Activated CD8-positive, alpha-beta T cell treated with anti-CD3 and anti-CD28 coated beads for 36 hours (primary cell): ENCODE measurements at regions not wholly inside any gene's neighbourhood (a gene's known extent, or its start where the extent isn't known, plus 50 kb on each side); places are given as distances from the start of the nearest gene placed in this dataset.
"Not testable (repeated sequence)": the region's sequence is repeated elsewhere in the genome, so short reads cannot be mapped to it uniquely, and the experiment has no call there.

Experiments used
- ATAC-seq: fragments of 200-7000 bp; cut with Tn5 transposase; one replicate; pipeline ENCODE4 v1.10.0; 2021; ENCODE audit warnings: mild to moderate bottlenecking, moderate library complexity
- CTCF ChIA-PET: fragments of 350-600 bp; sonication (Branson Sonifier 250); formaldehyde crosslinking; loops from one replicate; lab custom pipeline; 2021; ENCODE audit warnings: antibody characterized with exemption; lab: Charles Lee
- POLR2A ChIA-PET: fragments of 350-600 bp; sonication (Branson Sonifier 250); formaldehyde crosslinking; loops from one replicate; lab custom pipeline; 2021; ENCODE audit warnings: antibody characterized with exemption; lab: Charles Lee
- DNase-seq: peaks from one replicate; pipeline ENCODE4 v3.0.0-alpha.2; 2020
- H3K27ac Mint-ChIP-seq: one replicate; pipeline ENCODE4 v1.8.0; 2021; ENCODE audit warnings: mild to moderate bottlenecking, mixed read lengths
- H3K27me3 Mint-ChIP-seq: one replicate; pipeline ENCODE4 v1.8.0; 2021; ENCODE audit warnings: mixed read lengths
- H3K36me3 Mint-ChIP-seq: one replicate; pipeline ENCODE4 v1.8.0; 2021; ENCODE audit warnings: low read depth, mixed read lengths
- H3K4me1 Mint-ChIP-seq: one replicate; pipeline ENCODE4 v1.8.0; 2021; ENCODE audit warnings: low read depth, mixed read lengths
- H3K4me3 Mint-ChIP-seq: one replicate; pipeline ENCODE4 v1.8.0; 2021; ENCODE audit warnings: mild to moderate bottlenecking, moderate library complexity, mixed read lengths
- H3K9me3 Mint-ChIP-seq: one replicate; pipeline ENCODE4 v1.8.0; 2021; ENCODE audit warnings: mixed read lengths
- intact Hi-C: fragments of 100-400 bp; cut with micrococcal nuclease; formaldehyde crosslinking; loops from one replicate; pipeline ENCODE4 v1.10.0; 2022
- TF ChIP-seq, protein P1 (sequence below): fragments of 200-600 bp; IDR thresholded peaks from one replicate; pipeline ENCODE4 v1.8.0; 2022; ENCODE audit warnings: antibody characterized with exemption, mild to moderate bottlenecking

DNA sequence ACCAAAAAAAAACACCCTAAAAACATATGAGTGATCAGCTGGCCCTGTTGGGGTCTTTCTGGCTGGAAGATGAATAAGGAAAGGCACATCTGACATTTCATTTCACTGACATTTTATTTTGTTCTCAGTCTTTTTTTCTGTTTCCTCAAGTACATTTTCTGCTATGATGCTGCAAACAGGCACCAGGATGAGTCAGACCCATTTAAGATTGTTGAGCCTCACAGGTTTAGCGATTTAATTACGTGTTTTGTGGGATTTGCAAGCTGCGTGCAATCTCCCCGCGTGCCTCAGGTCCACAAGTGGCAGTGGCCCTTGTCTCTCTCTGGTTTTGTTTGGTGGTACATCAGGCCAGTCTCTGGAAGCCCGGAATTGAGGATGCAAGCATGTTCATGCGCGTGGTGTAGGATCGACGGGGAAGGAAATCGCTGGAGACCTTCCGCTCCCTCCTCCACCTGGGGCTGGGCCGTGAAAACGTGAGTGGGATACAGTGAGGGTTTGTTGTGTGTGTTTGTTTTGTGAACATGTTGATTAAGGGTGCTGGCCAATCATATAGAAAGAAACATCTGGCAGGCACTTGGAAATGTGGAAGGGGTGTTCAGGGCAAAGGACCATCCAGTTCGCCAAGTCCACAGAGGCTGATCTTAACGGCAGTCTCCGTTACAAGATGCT, 120.2 kb upstream of the ZNF516 start:
- Mint-ChIP-seq H3K9me3 (no peaks in the 10 kb centered on the region), H3K36me3 (no peaks in the 10 kb centered on the region), H3K27ac (no peak overlapping the region), H3K4me3 (no peak overlapping the region), H3K4me1 (peaks cover 4% of the 10 kb centered on the region), H3K27me3 (peaks cover 16% of the 10 kb centered on the region)
- ChIA-PET CTCF (interaction anchor here (0.6 kb wide), 1 partner anchor 50 kb away, joined by 3 read pairs; no protein-coding TSS in a partner anchor), POLR2A (interaction anchor here (0.6 kb wide), 1 partner anchor 292 kb away, joined by 3 read pairs; no protein-coding TSS in a partner anchor)
- intact Hi-C loops = no loop called here
- ATAC-seq = no peak
- TF ChIP-seq, protein P1, sequence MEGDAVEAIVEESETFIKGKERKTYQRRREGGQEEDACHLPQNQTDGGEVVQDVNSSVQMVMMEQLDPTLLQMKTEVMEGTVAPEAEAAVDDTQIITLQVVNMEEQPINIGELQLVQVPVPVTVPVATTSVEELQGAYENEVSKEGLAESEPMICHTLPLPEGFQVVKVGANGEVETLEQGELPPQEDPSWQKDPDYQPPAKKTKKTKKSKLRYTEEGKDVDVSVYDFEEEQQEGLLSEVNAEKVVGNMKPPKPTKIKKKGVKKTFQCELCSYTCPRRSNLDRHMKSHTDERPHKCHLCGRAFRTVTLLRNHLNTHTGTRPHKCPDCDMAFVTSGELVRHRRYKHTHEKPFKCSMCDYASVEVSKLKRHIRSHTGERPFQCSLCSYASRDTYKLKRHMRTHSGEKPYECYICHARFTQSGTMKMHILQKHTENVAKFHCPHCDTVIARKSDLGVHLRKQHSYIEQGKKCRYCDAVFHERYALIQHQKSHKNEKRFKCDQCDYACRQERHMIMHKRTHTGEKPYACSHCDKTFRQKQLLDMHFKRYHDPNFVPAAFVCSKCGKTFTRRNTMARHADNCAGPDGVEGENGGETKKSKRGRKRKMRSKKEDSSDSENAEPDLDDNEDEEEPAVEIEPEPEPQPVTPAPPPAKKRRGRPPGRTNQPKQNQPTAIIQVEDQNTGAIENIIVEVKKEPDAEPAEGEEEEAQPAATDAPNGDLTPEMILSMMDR = no peak
- DNase-seq = no peak

GRCh38 chr18:76613755-76614120, 118.7 kb upstream of the ZNF516 start:
- ChIA-PET POLR2A (no interaction called here), CTCF (no interaction called here)
- peaks cover 10% of the 10 kb centered on the region for H3K27me3 Mint-ChIP-seq
- no peak overlapping the region for H3K27ac Mint-ChIP-seq
- intact Hi-C loops = no loop called here
- H3K36me3 Mint-ChIP-seq = no peaks in the 10 kb centered on the region
- ATAC-seq (no peak), DNase-seq (no peak)
- no peaks in the 10 kb centered on the region for H3K9me3 Mint-ChIP-seq
- no peaks in the 10 kb centered on the region for H3K4me1 Mint-ChIP-seq
- TF ChIP-seq, protein P1 = no peak
- H3K4me3 Mint-ChIP-seq = no peak overlapping the region

GRCh38 chr18:76613053-76613754, 118.2 kb upstream of the ZNF516 start:
- CTCF ChIA-PET = interaction anchor here (1.2 kb wide), 1 partner anchor 7 kb away, joined by 3 read pairs; no protein-coding TSS in a partner anchor
- Mint-ChIP-seq H3K4me3 (no peak overlapping the region), H3K4me1 (no peaks in the 10 kb centered on the region), H3K36me3 (no peaks in the 10 kb centered on the region), H3K9me3 (no peaks in the 10 kb centered on the region), H3K27me3 (peaks cover 8% of the 10 kb centered on the region), H3K27ac (no peak overlapping the region)
- DNase-seq (no peak), ATAC-seq (no peak)
- intact Hi-C loops = no loop called here
- TF ChIP-seq, protein P1 = no peak
- POLR2A ChIA-PET = no interaction called here

DNA sequence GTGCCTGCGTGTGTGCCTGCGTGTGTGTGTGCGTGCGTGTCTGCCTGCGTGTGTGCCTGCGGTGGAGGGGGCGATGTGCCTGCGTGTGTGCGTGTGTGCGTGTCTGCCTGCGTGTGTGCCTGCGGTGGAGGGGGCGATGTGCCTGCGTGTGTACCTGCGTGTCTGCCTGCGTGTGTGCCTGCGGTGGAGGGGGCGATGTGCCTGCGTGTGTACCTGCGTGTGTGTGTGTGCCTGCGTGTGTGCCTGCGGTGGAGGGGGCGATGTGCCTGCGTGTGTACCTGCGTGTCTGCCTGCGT, 116.7 kb upstream of the ZNF516 start:
- H3K27me3 Mint-ChIP-seq, H3K9me3 Mint-ChIP-seq, intact Hi-C loops, H3K4me1 Mint-ChIP-seq, H3K36me3 Mint-ChIP-seq, H3K4me3 Mint-ChIP-seq, H3K27ac Mint-ChIP-seq, ATAC-seq, DNase-seq: not testable (repeated sequence)
- CTCF ChIA-PET = interaction anchor here (1.2 kb wide), 1 partner anchor 9 kb away, joined by 3 read pairs; no protein-coding TSS in a partner anchor
- POLR2A ChIA-PET = interaction anchor here (0.6 kb wide), 1 partner anchor 30 kb away, joined by 3 read pairs; no protein-coding TSS in a partner anchor

DNA sequence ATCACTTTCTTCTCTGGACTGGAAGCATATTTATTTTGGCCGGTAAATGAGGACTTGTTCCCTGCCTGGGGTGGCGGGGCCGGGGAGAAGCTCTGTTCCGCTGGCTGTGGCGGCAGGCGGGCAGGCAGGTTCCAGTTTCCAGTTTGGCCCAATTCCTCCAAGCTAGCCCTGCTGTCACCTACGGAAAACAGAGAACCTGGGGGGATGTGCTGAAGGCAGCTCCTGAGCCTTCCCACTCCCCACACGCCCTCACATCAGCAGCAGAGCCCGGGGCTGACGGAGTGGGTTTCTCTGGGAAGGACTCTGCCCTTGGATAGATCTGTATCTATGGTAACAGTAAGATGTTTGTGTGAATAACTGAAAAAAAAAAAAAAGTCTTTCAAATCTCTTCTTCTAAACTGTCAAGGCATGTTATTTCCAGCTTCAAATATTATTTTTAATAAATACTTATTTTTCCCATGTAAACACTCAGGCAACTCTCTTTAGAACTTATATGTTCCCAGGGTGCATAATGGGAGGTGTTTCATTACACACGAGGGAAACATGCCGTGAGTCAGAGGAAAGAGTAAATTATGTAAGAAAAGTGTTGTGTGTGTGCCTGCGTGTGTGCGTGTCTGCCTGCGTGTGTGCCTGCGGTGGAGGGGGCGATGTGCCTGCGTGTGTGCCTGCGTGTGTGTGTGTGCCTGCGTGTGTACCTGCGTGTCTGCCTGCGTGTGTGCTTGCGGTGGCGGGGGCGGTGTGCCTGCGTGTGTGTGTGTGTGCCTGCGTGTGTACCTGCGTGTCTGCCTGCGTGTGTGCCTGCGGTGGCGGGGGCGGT, 116.1 kb upstream of the ZNF516 start:
- intact Hi-C loops = no loop called here
- DNase-seq (no peak), ATAC-seq (no peak)
- ChIA-PET CTCF (interaction anchor here (1.0 kb wide), 1 partner anchor 99 kb away, joined by 4 read pairs; no protein-coding TSS in a partner anchor), POLR2A (interaction anchor here (0.6 kb wide), 1 partner anchor 30 kb away, joined by 3 read pairs; no protein-coding TSS in a partner anchor)
- Mint-ChIP-seq H3K27me3 (peaks cover 4% of the 10 kb centered on the region), H3K4me1 (no peaks in the 10 kb centered on the region), H3K27ac (no peak overlapping the region), H3K36me3 (no peaks in the 10 kb centered on the region), H3K4me3 (no peak overlapping the region), H3K9me3 (no peaks in the 10 kb centered on the region)
- TF ChIP-seq, protein P1 = no peak
